Thyroid gland (tissue), 4 donors: ENCODE measurements at regions not wholly inside any gene's neighbourhood (a gene's known extent, or its start where the extent isn't known, plus 50 kb on each side); places are given as distances from the start of the nearest gene placed in this dataset.

ENCODE experiments used
- CTCF ChIP-seq, 6 experiments: fragments of 200-600 bp in 3 of 6; fragments of 450-650 bp in 3 of 6; sonication (generic) in 3 of 6; IDR thresholded peaks; one replicate each; pipeline ENCODE4 v1.5.1; 2016 to 2019; ENCODE audit warnings: antibody characterized with exemption in 6 of 6, mild to moderate bottlenecking in 2 of 6, inconsistent platforms in 1 of 6, moderate library complexity in 1 of 6
- POLR2A ChIP-seq, 2 donors: fragments of 450-650 bp; IDR thresholded peaks; one replicate each; pipeline ENCODE4 v1.6.1; 2017; ENCODE audit warnings: antibody characterized with exemption in 2 of 2, mild to moderate bottlenecking in 2 of 2, moderate library complexity in 1 of 2

GRCh38 chr21:27840262-27840661, 873.4 kb upstream of the ADAMTS5 start:
- TF ChIP-seq CTCF (IDR thresholded peaks at IDR 0.05): no peak
- TF ChIP-seq POLR2A (IDR thresholded peaks at IDR 0.05): no peak
